OCI-LY3 (cell line): ENCODE measurements at regions not wholly inside any gene's neighbourhood (a gene's known extent, or its start where the extent isn't known, plus 50 kb on each side); places are given as distances from the start of the nearest gene placed in this dataset.

Source experiments
- CTCF ChIP-seq: fragments of 200-600, 300-600 bp; sonication (generic); IDR thresholded peaks from 2 replicates; pipeline ENCODE4 v1.5.1; 2014; ENCODE audit warnings: antibody characterized with exemption, low read length, low read depth
- EZH2phosphoT487 ChIP-seq: fragments of 200-600 bp; shearing (Covaris generic); IDR thresholded peaks from 2 replicates; pipeline ENCODE4 v1.6.1; 2018; ENCODE audit warnings: antibody characterized with exemption, mixed run types, low read depth

- TF ChIP-seq CTCF: no peak
- TF ChIP-seq EZH2phosphoT487: no peak
Observed at GRCh38 chr16:79508294-79508693, 92.2 kb downstream of the MAF start.
